WI38 (cell line): ENCODE measurements at regions not wholly inside any gene's neighbourhood (a gene's known extent, or its start where the extent isn't known, plus 50 kb on each side); places are given as distances from the start of the nearest gene placed in this dataset.

Experiments used
- H3K4me3 ChIP-seq: 2 replicates; pipeline ENCODE4 v1.5.1; 2011; ENCODE audit warnings: low read depth, mild to moderate bottlenecking, control low read depth, low read length
- CTCF ChIP-seq: IDR thresholded peaks from 2 replicates; pipeline ENCODE4 v1.5.1; 2012; ENCODE audit warnings: low read depth, mild to moderate bottlenecking, control low read depth, low read length

GRCh38 chr18:57969824-57970223, 74.2 kb upstream of the NEDD4L start:
- H3K4me3 ChIP-seq, result no peak overlapping the region
- no peak for TF ChIP-seq CTCF

GRCh38 chr18:57965246-57965645, 78.8 kb upstream of the NEDD4L start:
- TF ChIP-seq CTCF, result no peak

GRCh38 chr18:57961876-57962505, 82.0 kb upstream of the NEDD4L start:
- H3K4me3 ChIP-seq, result no peak overlapping the region
- TF ChIP-seq CTCF, result no peak

More at GRCh38 chr18:57965246-57965645, 78.8 kb upstream of the NEDD4L start:
- no peak overlapping the region for H3K4me3 ChIP-seq

GRCh38 chr18:57961411-57961810, 82.6 kb upstream of the NEDD4L start:
- no peak for TF ChIP-seq CTCF
- H3K4me3 ChIP-seq, result no peak overlapping the region

- H3K4me3 ChIP-seq, result no peak overlapping the region
- no peak for TF ChIP-seq CTCF
Measured at GRCh38 chr18:57959278-57959677, 84.7 kb upstream of the NEDD4L start.

GRCh38 chr18:57957210-57957609, 86.8 kb upstream of the NEDD4L start:
- TF ChIP-seq CTCF, result no peak
- H3K4me3 ChIP-seq, result no peak overlapping the region

GRCh38 chr18:57956491-57956890, 87.5 kb upstream of the NEDD4L start:
- H3K4me3 ChIP-seq, result no peak overlapping the region
- no peak for TF ChIP-seq CTCF
